HG02798 (cell line): ENCODE measurements at regions not wholly inside any gene's neighbourhood (a gene's known extent, or its start where the extent isn't known, plus 50 kb on each side); places are given as distances from the start of the nearest gene placed in this dataset.
"Not testable (repeated sequence)": the region's sequence is repeated elsewhere in the genome, so short reads cannot be mapped to it uniquely, and the experiment has no call there.

Experiments
- ATAC-seq: cut with Tn5 transposase; IDR thresholded peaks from one replicate; pipeline ENCODE4 v1.9.1; 2021; ENCODE audit warnings: mild to moderate bottlenecking; ENCODE audit not compliant: unreplicated experiment, poor library complexity

GRCh38 chrY:6685783-6686389 lies 224.6 kb upstream of the TBL1Y start:
- ATAC-seq = peak; percentile 86

GRCh38 chrY:6701558-6702161 lies 208.8 kb upstream of the TBL1Y start:
- ATAC-seq = peak; percentile 89

- ATAC-seq = not testable (repeated sequence)
Measured at GRCh38 chrY:6721443-6721842, 189.1 kb upstream of the TBL1Y start.

- not testable (repeated sequence) for ATAC-seq
Measured at GRCh38 chrY:6747210-6747609, 163.3 kb upstream of the TBL1Y start.

GRCh38 chrY:6782334-6782733 lies 128.2 kb upstream of the TBL1Y start:
- ATAC-seq = no peak

- no peak for ATAC-seq
Measured at GRCh38 chrY:6786960-6787359, 123.5 kb upstream of the TBL1Y start.

GRCh38 chrY:6811633-6812032 lies 98.9 kb upstream of the TBL1Y start:
- ATAC-seq = peak; percentile 43
